ENCODE measurements at regions not wholly inside any gene's neighbourhood (a gene's known extent, or its start where the extent isn't known, plus 50 kb on each side); places are given as distances from the start of the nearest gene placed in this dataset.

- FAIRE-seq (no peak), DNase-seq (ENCODE audit: low read depth) (no peak)
- TF ChIP-seq CTCF (IDR thresholded peaks at IDR 0.05; ENCODE audit: insufficient read depth, low read length, severe bottlenecking): no peak
- Histone ChIP-seq H3K27me3 (ENCODE audit: control insufficient read depth, insufficient read depth, low read length) (no peaks in the 10 kb centered on the region), H3K36me3 (ENCODE audit: control insufficient read depth, insufficient read depth, low read length) (no peaks in the 10 kb centered on the region), H3K4me3 (ENCODE audit: low read depth, low read length) (no peak overlapping the region)
Observed at GRCh38 chr14:55513491-55513890, 66.5 kb upstream of the KTN1 start.

- FAIRE-seq (peak; percentile 23), DNase-seq (ENCODE audit: low read depth) (peak; percentile 63)
Observed at GRCh38 chr14:55514819-55515490, 65.1 kb upstream of the KTN1 start.

GRCh38 chr14:55516776-55517175, 63.2 kb upstream of the KTN1 start:
- H3K4me3 ChIP-seq (ENCODE audit: low read depth, low read length): no peak overlapping the region
- TF ChIP-seq CTCF (IDR thresholded peaks at IDR 0.05; ENCODE audit: insufficient read depth, low read length, severe bottlenecking): no peak
- DNase-seq (ENCODE audit: low read depth) (no peak), FAIRE-seq (no peak)
- no peaks in the 10 kb centered on the region for H3K27me3 ChIP-seq (ENCODE audit: control insufficient read depth, insufficient read depth, low read length)
- H3K36me3 ChIP-seq (ENCODE audit: control insufficient read depth, insufficient read depth, low read length): no peaks in the 10 kb centered on the region

More at GRCh38 chr14:55514819-55515490, 65.1 kb upstream of the KTN1 start:
- no peak for TF ChIP-seq CTCF (IDR thresholded peaks at IDR 0.05; ENCODE audit: insufficient read depth, low read length, severe bottlenecking)
- H3K27me3 ChIP-seq (ENCODE audit: control insufficient read depth, insufficient read depth, low read length): no peaks in the 10 kb centered on the region
- H3K4me3 ChIP-seq (ENCODE audit: low read depth, low read length): no peak overlapping the region
- H3K36me3 ChIP-seq (ENCODE audit: control insufficient read depth, insufficient read depth, low read length): no peaks in the 10 kb centered on the region

GRCh38 chr14:55518391-55518790, 61.6 kb upstream of the KTN1 start:
- FAIRE-seq (peak; percentile 23), DNase-seq (ENCODE audit: low read depth) (no peak)
- Histone ChIP-seq H3K4me3 (ENCODE audit: low read depth, low read length) (no peak overlapping the region), H3K36me3 (ENCODE audit: control insufficient read depth, insufficient read depth, low read length) (no peaks in the 10 kb centered on the region), H3K27me3 (ENCODE audit: control insufficient read depth, insufficient read depth, low read length) (no peaks in the 10 kb centered on the region)
- no peak for TF ChIP-seq CTCF (IDR thresholded peaks at IDR 0.05; ENCODE audit: insufficient read depth, low read length, severe bottlenecking)

GRCh38 chr14:55519473-55520080, 60.4 kb upstream of the KTN1 start:
- Histone ChIP-seq H3K4me3 (ENCODE audit: low read depth, low read length) (no peak overlapping the region), H3K36me3 (ENCODE audit: control insufficient read depth, insufficient read depth, low read length) (no peaks in the 10 kb centered on the region), H3K27me3 (ENCODE audit: control insufficient read depth, insufficient read depth, low read length) (no peaks in the 10 kb centered on the region)
- DNase-seq (ENCODE audit: low read depth) (peak; percentile 50), FAIRE-seq (peak; percentile 68)
- no peak for TF ChIP-seq CTCF (IDR thresholded peaks at IDR 0.05; ENCODE audit: insufficient read depth, low read length, severe bottlenecking)

Data from bronchial epithelial cell (primary cell).